22Rv1 (cell line): ENCODE measurements at regions not wholly inside any gene's neighbourhood (a gene's known extent, or its start where the extent isn't known, plus 50 kb on each side); places are given as distances from the start of the nearest gene placed in this dataset.
"Not testable (repeated sequence)": the region's sequence is repeated elsewhere in the genome, so short reads cannot be mapped to it uniquely, and the experiment has no call there.

Source experiments
- H3K27ac ChIP-seq: fragments of 450-650 bp; 2 replicates; pipeline ENCODE4 v1.5.1; 2017
- ZFX ChIP-seq: fragments of 450-650 bp; IDR thresholded peaks from 2 replicates; pipeline ENCODE4 v1.6.1; 2017; ENCODE audit warnings: antibody characterized with exemption, borderline replicate concordance
- TF ChIP-seq, protein P1 (sequence below): fragments of 450-650 bp; IDR thresholded peaks from 2 replicates; pipeline ENCODE4 v1.5.1; 2017; ENCODE audit warnings: mild to moderate bottlenecking

DNA sequence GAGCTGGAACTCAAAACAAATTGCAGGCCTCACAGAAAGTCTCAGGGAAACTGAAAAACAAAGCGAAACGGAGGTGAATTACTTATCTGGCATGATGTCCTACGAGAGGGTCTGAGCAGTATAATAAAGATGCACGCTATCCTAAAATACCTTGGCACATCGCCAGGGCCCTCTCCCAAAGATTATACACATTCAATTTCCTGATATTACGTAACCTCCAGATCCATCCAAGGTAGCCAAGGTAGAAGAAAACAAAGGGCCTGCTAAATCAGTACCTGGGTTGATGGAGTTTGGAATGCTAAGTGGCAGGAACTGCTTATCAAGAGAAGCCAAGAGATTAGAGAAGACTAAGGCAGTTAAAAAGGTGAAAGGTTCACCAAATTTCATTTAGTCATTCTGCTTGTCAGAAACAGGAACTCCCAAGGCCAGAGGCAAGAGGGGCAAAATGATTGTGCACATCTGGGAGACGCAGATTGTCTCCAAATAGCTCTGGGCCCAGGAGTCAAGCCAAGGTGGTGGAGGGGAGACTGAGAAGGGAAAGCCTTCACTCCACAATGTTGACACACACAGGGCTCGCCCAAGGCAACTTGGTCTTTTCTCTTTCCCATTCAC, 236.8 kb upstream of the ATP5MC3 start:
- no peak for TF ChIP-seq ZFX
- TF ChIP-seq, protein P1, sequence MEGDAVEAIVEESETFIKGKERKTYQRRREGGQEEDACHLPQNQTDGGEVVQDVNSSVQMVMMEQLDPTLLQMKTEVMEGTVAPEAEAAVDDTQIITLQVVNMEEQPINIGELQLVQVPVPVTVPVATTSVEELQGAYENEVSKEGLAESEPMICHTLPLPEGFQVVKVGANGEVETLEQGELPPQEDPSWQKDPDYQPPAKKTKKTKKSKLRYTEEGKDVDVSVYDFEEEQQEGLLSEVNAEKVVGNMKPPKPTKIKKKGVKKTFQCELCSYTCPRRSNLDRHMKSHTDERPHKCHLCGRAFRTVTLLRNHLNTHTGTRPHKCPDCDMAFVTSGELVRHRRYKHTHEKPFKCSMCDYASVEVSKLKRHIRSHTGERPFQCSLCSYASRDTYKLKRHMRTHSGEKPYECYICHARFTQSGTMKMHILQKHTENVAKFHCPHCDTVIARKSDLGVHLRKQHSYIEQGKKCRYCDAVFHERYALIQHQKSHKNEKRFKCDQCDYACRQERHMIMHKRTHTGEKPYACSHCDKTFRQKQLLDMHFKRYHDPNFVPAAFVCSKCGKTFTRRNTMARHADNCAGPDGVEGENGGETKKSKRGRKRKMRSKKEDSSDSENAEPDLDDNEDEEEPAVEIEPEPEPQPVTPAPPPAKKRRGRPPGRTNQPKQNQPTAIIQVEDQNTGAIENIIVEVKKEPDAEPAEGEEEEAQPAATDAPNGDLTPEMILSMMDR, result no peak
- no peak overlapping the region for H3K27ac ChIP-seq

DNA sequence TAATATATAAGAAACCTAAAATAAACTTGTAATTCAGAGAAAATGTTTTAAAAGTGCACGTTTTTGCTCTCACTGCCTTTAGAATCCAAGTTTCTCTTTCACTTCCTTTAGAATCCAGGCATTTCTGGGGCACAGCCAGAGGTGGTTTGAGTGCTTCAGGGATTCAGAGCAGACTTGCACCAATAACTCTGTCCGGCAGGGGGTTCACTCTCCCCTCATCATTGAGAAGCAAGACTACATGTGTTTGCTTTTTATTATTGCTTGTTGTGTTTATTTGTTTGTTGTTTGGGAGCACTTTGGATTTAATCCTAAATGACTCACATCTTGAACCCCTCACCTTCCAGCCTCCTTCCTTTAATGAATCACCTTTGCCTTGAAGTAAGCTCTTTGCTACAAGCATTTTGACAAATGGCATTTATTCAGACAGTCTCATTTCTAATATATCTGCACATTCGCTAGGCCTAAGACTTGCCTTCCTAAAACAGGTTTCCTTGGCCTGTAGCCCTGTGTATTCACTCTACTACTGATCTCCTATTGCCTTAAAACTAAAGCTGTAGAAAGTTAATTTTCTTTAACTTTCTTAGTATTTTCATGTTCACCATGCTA, 233.5 kb upstream of the ATP5MC3 start:
- TF ChIP-seq ZFX, result no peak
- TF ChIP-seq, protein P1, result peak; percentile 58
- H3K27ac ChIP-seq, result no peak overlapping the region

DNA sequence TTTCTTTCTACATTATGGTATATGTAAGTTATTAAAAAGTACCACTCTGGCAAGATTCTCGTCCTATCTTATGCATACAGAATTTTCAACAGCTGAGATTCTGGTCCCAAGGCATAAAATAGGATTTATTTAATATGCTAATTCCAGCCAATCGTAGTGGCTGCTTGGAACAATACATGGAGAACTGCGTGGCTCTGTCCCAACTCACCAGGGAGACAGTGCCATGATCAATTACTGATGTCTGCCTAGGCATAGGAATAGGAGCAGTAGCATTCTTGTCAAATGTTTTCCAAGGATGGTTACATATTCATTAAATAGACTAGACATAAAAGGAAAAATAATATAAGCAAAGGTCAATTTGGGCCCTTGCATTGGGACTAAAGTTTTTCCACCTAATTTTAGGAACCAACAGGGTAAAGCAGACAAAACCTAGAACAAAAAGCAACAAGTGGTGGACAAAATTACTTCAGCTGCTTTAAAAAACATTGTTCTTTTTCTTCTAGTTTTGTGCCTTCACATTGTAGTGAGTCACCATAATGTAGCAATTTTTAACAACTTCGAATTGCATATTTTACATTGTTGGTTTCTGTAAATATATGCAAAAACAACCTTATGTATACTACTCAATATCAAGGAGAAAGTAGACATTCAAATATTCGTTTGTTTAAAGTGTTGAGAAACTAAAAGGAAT, 232.8 kb upstream of the ATP5MC3 start:
- TF ChIP-seq ZFX, result no peak
- TF ChIP-seq, protein P1, result no peak
- H3K27ac ChIP-seq, result no peak overlapping the region

DNA sequence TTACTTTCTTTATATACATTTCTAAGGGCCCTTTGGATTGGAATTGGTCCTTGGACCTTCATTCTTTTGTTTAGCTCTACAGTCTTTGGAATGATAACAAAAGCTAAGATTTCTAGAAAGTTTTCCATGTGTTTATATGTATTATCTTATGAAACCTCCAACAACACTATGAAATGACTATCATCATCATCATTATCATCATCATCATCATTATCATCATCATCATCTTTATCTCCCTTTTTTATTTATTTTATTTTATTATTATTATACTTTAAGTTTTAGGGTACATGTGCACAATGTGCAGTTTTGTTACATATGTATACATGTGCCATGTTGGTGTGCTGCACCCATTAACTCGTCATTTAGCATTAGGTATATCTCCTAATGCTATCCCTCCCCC, 229.4 kb upstream of the ATP5MC3 start:
- H3K27ac ChIP-seq, result not testable (repeated sequence)

DNA sequence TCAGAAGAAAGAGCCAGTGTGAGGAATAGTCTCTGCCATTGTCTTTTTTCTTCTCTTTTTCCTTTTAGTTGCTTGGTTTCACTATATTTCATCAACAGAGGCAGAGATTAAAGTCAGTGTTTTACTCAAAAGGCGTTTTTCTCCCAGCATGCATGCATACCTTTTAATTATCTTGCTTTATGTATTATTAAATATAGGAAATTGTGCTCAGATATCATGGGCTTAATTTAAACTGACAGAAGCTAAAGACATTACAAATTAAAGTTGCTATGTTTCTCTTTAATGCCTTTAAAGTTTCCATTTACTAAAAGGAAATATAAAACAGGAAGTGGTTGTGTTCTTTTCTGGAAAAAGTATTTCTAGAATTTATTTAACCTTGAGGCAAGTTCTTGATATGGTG, 223.3 kb upstream of the ATP5MC3 start:
- TF ChIP-seq ZFX, result no peak
- TF ChIP-seq, protein P1, result no peak
- H3K27ac ChIP-seq, result no peak overlapping the region

GRCh38 chr2:175403599-175404221, 222.2 kb upstream of the ATP5MC3 start:
- no peak overlapping the region for H3K27ac ChIP-seq
- TF ChIP-seq, protein P1, result no peak
- no peak for TF ChIP-seq ZFX

GRCh38 chr2:175402571-175402970, 221.1 kb upstream of the ATP5MC3 start:
- H3K27ac ChIP-seq, result no peak overlapping the region
- TF ChIP-seq, protein P1, result no peak
- no peak for TF ChIP-seq ZFX
